ENCODE measurements at regions not wholly inside any gene's neighbourhood (a gene's known extent, or its start where the extent isn't known, plus 50 kb on each side); places are given as distances from the start of the nearest gene placed in this dataset.

DNA sequence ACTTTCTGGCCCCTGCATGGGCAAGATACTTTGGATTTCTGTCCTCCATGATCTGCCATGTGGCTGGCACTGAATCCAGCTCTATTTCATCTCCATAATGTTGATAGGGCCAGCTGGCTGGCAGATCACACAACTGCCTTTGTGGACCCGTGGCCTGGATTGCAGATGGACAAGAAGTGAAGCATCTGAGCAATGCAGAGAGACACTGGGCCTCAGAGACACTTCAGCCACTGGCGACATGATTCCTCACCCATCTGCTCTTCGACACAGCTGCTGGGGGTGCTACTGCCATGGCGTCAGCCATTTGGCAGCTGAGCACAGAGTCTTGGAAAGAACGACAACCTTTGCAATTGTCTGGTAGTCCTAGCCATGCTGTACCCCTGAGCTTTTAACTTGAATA lies 79.5 kb upstream of the MYO16 start:
- TF ChIP-seq, protein P1, sequence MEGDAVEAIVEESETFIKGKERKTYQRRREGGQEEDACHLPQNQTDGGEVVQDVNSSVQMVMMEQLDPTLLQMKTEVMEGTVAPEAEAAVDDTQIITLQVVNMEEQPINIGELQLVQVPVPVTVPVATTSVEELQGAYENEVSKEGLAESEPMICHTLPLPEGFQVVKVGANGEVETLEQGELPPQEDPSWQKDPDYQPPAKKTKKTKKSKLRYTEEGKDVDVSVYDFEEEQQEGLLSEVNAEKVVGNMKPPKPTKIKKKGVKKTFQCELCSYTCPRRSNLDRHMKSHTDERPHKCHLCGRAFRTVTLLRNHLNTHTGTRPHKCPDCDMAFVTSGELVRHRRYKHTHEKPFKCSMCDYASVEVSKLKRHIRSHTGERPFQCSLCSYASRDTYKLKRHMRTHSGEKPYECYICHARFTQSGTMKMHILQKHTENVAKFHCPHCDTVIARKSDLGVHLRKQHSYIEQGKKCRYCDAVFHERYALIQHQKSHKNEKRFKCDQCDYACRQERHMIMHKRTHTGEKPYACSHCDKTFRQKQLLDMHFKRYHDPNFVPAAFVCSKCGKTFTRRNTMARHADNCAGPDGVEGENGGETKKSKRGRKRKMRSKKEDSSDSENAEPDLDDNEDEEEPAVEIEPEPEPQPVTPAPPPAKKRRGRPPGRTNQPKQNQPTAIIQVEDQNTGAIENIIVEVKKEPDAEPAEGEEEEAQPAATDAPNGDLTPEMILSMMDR (IDR thresholded peaks at IDR 0.05) = no peak
- no peak for TF ChIP-seq POLR2A (IDR thresholded peaks at IDR 0.05)
